ENCODE measurements at regions not wholly inside any gene's neighbourhood (a gene's known extent, or its start where the extent isn't known, plus 50 kb on each side); places are given as distances from the start of the nearest gene placed in this dataset.

DNA sequence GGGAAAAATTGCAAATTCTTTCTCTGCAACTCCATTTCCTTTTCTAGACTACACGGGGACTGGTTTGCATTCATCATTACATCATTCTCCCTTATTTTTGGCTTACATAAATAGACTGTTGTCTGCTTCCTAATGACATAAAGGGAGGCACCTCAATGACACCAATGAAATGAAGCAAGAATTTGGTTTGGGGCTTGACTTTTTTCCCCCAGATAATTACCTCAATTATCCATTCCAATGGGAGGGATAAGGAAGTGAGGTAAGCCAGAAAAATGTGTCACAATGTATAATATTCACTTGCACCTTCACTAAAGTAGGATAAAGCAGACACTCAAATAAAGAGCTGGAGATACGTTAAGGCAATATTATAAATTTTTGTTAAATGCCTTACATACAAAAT, 240.6 kb upstream of the GRIP1 start:
- DNase-seq: no peak

DNA sequence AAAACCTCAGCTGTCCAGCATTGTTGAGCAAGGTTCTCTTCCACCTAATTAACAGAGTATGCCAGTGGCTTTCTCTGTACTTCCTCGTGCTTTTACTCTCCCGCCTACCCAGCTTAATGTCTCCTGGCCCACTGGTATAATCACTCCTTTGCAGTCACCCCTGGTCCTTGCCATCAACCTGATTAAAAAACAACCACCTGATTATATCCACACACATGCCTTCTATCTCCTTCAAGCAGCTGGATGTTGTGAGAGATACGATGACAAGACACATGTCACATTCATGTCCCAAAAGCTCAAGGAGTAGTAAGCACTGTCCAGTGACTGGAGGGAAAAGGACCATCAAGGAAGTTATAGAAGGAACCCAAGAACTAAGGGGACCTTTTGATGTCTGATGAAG, 241.3 kb upstream of the GRIP1 start:
- DNase-seq: no peak

DNA sequence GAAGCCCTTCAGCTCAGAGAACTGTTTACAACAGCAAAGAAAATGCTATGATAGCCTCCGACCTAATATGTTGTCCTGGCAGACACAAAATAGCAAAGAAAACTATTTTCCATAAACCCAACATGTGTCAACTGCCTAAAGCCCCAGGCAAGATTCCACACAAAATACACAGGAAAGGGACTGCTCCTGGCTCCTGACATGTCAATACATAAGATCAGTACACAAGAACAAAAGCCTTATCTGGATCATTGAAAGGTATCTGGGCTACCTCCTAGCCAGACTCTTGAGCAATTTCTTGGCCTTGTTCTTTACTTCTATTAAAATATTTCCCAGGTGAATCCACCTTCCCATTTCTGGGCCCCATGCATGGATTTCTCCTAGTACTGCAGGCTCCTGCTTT, 242.3 kb upstream of the GRIP1 start:
- no peak for DNase-seq

DNA sequence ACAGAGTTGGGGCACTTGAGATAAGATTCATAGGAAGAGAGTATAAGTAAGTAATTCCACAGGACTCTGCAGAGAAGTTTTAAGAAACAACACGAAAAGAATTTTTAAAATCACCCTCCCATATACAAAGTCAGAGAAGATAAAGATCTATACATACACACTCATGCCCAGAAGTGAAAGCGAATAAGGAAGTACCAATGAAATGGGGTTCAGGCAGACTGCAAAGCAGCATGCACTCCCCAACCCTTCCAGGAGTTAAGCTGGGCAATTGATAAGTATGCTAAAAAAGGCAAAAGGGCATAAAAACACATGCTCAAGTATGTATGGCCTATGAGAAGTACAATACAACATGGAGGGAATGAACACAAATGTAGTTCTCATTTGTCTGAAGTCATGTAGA, 246.2 kb upstream of the GRIP1 start:
- no peak for DNase-seq

DNA sequence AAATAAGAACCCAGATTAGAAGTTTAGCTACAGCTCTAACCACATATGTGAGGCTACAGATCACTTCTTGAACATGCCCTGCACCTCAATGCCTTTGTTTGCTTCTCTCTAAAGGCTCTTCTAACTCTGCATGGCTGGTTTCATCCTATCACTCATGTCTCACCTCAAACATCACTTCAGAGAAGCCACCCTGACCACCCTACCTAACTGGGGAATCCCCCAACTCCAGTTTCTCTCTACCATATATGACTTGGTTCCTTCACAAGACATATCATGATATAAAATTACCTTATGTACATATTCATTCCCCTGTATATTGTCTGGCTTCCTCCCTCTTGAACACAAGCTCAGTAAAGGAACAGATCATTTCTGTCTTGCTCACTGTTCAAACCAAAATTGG, 250.2 kb upstream of the GRIP1 start:
- DNase-seq: no peak

DNA sequence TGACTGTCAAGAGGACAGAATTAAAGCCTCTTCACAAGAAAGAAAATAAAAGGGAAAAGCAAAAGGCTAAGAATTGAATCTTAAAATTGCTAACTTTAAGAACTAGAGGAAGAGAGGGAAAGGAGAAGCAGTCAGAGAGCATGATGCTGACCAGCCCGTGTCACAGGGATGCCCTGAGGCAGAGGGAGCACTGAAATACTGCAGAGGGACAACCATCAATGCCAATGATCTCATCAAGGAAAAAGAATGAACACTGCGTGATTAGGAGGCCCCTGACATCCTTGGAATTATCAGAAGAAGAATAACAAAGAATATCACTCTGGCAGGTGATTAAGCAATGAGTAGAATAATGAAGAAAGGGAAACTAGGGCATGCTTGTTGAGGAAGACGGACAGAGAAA, 252.2 kb upstream of the GRIP1 start:
- no peak for DNase-seq

DNA sequence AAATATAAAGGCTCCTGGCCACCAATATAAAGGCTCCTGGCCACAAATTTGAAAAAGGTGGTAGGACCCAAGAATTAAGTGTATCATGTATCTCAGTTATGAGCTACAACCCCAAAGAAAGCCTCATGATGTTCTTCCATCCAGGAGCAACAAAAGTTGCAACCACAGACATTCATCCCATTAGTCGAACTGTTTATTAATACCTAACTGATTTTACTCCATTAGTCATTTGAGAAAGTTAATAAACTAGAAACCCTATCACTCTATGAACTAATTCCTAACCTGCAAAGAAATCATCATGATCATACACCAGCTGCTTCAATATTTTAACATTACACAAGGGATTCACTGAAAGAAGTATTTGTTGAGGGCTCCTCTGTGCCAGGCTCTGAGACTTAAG, 253.2 kb upstream of the GRIP1 start:
- DNase-seq: no peak

DNA sequence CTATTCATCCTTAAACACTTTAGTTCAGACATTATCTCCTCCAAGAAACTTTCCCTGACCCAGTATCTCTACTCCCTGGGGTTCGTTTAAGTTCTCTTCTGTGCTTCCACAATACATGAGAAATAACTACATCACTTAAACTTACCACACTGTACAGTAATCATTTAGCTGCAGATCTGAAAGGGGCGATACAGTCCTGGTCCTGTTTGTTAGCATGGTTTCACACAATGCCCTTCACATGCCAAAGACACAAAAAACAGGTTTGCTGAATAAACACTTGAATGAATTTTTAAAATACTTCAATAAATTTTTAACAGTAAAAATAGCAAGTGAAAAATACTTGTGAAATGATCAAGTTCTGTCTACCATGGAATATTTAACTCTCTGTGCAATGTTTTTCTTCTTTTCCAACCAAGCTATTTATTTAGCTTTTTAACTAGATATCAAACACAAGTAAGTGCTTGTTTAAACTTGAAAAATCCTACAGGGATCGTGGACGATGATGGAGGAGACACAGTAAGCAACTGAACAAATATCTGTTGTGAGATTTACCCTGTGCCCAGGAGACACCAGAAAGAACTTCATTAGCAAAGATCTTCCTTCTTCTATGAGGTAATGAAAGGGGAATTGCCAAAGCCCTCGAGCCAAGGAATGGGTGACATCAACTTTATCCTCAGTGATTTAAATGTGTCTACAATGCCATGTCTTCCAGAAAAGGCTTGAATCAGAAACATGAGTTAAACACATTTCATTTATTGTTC, 255.6 kb upstream of the GRIP1 start:
- DNase-seq: no peak

DNA sequence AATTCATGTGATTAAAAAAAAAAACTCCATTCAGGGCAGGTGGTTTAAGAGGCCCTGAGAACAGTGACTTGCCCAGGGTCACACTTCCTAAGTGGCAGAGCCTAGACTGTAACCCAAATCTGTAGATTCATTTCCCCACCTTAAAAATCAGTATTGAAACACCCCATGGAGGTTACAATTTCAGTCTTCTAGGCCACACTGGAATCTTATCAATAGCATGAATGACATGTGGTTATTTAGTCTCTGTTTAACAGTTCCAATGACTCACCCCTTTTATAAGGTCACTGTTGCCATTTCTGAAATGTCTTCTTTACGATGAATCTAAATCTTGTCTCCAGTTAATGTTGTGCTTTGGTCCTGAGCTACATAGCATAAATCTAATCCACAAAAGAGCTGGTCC, 262.3 kb upstream of the GRIP1 start:
- DNase-seq: no peak

DNA sequence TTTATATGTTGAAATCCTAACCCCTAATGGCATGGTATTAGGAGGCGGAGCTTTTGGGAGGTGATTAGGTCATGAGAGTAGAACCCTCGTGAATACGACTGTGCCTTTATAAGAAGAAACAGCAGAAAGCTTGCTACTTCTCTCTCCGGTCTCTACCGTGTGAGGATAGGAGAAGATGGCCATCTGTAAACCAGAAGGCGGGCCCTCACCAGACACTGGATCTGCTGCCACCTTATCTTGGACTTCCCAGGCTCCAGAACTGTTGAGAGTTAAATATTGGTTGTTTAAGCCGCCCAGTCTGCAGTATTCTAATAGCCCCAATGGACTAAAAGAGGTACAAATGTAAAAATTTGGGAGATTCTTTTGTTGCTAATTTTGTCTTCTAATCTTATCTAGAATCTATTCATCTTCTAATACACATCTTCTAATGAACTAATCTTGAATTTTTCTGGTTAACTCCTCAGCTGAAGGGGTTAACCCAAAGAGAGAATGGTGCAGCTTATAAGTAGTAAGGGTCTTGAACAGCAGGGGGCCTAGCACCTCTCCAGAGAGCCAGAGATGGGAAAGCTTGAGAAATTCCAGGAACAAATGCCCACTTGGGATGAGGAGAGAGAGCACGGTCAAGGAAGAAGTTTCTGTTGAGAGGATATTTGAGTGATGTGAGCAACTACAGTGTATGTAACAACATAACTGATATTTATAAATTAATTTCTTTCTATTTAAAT, 264.0 kb upstream of the GRIP1 start:
- no peak for DNase-seq

DNA sequence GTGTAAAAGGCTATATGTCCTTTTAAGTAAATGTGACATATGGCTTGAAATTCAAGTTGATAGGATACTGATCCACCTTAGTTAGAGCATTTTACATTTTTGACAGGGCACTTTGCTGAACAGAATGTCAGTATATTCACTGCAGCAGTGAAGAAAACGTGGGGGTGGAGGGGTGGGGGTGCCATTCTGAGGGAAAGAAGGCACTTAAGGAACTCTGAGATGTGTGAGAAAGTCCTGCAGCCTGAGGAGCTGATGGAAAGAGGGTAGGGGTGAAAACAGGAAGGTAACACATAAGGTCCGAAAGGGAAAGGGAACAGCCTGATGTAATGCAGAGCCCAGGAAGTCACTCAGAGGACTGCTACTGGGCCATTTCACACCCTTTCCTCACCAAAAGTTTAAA, 265.5 kb upstream of the GRIP1 start:
- DNase-seq: no peak

DNA sequence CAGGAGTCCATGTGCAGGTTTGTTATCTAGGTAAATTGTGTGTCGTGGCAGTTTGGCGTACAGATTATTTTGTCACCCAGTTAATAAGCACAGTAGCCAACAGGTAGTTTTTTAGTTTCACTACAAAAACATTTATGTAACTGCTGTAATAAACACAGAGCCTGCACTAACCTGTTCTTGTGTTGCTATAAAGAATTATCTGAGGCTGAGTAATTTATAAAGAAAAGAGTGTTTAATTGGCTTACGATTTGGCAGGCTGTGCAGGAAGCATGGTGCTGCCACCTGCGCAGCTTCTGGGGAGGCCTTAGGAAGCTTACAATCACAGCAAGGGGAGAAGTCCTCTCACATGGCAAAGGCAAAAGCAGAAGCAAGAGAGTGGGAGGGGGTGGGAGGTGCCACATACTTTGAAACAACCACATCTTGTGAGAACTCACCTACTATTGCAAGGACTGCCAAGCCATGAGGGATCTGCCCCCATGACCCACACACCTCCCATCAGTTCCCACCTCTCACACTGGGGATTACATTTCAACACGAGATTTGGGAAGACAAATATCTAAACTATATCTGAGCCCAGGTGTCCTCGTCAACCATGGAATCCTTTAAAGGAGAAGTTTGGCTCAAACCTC, 266.4 kb upstream of the GRIP1 start:
- DNase-seq: no peak

DNA sequence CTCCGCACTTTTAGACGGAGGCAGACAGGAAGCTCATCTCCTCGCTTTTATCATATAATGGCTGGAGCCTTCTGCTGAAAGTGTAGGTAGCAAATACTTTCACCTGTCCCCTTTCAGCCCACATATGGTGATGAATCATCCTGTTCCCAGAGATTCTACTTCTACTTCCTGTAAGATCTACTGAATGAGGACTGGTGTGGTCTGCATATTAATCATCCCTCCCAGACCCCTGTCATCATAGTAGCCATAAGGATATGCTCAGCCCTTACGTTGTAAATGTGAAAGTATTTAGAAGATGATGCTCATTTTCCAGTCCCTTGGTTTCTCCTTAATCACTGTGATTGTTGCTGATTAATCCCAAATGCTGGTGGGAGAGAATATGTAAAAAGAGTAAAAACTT, 268.2 kb upstream of the GRIP1 start:
- no peak for DNase-seq

DNA sequence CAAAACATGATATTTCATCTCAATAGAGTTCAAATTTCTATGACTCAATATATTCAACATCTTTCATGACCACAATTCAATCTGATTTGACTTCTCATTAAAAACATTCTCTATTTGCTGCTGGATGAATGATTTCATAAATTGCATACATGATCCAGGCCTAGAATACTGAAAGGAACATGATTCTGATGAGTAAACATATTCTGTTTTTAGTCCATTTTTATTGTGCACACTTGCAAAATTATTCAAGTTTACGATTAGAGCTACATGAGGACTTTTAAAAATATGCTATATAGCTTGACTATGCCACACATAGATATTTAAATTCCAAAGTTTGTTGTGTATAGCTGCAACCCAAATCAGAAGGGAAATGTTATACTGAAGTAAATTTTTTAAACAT, 273.8 kb upstream of the GRIP1 start:
- no peak for DNase-seq

DNA sequence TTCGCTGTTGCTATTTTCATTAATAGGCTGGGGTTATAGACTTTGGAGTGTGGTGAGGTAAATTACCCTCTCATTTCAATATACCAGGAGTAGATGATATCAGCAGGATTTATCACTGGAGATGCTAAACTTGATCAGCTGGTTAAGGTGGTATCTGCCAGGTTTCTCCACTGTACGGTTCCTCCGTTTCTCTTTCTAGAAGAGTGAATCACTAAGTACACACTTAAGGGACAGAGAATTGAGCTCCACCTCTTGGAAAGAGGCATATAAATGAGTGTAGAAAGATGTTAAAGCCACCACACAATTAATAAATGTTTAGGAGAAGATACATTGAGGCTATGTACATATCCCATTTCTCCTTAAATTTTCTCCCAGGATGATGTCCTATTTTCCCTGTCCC, 277.4 kb upstream of the GRIP1 start:
- no peak for DNase-seq

DNA sequence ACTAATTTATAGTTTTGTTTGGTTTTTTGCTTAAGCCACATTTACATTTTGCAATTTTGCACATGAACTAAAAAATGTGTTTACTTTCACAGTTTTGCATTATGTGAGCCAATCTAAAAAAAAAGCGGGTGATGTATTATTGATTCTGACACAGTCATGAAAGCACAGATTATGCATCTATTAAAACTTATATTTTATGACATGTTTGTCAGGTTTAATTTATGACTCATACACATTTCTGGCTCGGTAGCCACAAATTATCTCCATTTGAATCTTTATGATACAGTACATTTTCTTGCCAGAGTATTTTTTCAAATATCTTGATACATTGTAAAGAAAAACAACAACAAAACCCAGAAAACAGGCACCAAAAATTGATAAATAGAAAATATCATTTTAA, 280.4 kb upstream of the GRIP1 start:
- DNase-seq: no peak

DNA sequence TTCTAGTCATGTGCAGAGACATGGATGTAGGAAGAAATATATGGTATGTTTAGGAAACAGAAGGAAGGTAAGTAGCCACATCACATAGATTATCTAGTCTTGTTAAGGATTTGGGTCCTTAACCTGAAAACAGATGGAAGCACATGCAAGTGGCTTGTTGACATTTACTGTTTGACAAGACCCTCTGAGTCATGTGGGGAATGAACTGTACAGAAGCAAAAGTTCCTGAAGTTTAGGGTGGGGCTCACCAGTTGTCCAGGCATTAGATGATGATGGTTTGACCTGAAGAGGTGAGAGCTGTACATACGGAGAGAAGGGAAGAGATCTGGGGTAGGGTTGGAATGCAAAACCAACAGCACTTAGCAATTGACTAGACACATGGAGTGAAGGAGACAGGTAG, 281.1 kb upstream of the GRIP1 start:
- no peak for DNase-seq

DNA sequence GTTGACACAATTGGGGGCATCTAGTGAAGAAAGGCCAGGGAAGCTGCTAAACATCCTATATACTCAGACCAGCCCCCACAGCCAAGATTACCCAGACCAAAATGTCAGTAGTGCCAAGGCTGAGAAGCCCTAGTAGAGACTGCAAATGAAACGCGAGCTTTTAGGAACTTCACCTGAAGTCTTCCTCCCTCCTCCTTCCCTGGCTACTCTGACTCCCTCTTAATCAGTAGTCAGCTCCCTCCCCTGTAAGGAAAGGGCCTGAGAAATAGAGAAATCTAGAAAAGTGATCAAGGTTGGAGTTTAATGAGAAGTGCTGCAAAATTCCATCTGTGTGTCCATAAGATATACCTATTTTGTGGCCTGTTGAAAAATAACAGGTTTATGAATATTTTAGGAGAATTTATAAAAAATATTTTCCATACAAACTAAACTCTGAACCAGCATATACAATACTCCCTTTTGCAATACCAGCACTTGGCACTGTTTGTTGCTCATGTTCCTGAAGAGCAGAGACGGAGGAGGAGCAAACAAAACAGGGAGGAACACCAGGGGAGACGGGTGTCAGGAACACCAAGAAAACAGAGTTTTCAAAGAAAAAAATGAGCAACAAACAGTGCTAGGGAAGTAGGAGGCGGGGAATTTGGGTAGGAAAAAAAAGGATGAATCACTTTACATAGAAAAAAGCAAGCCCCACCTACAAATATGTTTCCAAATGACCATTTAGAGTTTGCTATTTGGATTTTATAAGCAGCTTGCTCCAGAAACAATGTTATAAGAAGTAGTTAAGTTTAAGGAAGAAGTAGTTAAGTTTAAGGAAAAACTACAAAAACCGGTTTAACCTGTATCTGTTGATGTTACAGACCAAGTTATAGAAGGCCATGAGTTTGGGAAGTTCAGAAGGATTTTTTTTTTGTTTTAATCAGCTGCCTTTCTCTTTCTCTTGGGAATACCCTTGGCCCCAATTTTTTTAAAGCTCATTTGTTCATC, 282.1 kb upstream of the GRIP1 start:
- no peak for DNase-seq

DNA sequence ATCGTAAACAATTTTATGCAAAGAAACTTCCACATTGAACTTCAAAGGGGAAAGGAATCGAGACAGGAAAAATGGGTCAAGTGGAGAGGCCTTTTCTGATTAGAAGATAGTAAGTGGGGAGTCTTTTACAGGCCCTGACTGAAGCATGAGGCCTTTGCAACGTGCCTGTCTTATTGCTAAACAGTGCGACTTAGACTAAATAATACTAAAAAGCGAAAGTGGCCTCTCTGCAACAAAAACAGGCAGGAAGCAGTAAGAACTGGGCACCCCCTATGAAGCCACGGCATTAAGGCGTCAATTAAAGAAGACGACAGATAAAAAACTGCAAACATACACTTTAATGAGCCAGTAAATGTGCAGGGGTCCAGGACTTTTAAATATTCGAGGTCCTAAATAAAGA, 283.4 kb upstream of the GRIP1 start:
- no peak for DNase-seq

DNA sequence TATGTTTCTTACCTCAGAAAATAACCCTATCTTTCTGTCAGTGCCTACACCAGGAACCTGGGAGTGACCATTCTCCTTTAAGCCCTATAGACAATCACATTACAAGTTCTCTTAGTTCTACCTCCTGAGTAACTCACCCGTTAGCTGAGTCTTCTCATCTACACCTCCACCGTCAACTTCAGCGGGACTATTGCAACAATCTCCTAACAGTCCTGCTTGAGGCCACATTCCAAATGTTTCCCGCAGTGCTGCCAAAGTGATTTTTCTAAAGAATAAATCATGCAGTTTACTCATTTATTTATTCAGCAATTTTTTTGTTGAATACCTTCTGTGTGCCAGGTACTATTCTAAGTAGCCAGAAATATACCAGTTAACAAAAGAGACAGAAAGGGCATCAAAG, 285.0 kb upstream of the GRIP1 start:
- DNase-seq: no peak

DNA sequence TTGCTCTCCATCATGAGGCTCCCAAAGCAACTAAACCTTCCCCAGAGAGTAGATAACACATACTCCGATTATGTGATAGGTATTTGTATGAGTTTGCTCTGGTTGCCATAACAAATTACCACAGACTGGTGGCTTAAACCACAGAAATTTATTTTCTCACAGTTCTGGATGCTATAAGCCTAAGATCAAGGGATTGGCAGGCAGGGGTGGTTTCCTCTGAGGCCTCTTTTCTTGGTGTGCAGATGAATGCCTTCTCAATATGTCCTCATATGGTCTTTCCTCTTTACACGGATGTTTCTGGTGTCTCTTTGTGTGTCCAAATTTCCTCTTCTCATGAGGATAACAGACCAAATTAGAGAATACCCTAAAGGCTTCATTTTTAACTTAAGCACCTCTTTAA, 285.8 kb upstream of the GRIP1 start:
- DNase-seq: no peak

DNA sequence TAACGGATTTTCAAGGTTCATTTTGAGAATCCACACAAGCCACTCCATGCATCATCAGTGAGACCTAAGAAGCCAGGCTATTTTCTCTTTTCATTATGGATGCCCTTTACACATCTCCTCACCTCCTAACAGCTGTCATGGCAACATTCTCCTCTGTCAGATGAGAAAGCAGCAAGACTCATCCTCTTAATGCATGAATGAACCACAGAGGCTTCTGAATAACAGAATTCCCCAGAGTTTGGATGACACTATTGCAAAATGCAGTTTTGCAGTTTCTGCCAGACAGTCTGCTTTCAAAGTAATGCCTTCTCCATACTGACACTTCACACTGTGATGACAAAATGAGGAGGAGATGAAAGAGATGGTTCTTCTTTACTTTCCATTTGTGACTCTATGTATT, 286.7 kb upstream of the GRIP1 start:
- peak in 1 of 2 experiments; percentile 55 for DNase-seq

DNA sequence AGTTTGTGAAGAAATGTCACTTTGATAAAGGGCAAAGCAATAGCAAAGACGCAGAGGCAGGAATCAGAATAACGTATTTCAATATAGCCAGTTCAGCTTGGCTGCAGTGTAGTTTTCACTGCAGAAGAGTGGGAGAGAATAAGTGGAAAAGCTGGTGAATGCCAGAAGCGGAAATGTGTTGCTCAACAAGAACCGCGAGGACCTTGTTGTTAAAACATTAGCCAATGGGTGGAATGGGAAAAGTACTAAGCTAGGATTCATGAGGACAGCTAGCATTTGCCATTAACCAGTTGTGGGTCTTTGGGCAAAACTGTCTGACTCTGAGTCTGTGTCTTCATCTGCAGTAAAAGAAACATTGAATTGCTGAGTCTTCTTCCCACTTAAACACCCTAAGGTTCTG, 292.9 kb upstream of the GRIP1 start:
- no peak for DNase-seq

Data from NCI-H446 (cell line).